DND-41 (cell line): ENCODE measurements at regions not wholly inside any gene's neighbourhood (a gene's known extent, or its start where the extent isn't known, plus 50 kb on each side); places are given as distances from the start of the nearest gene placed in this dataset.
A peak's percentile ranks its signal among the peaks of the same experiment; 100 is the strongest.

Experiments
- ATAC-seq: fragments of 200-7000 bp; cut with Tn5 transposase; 3 replicates; pipeline ENCODE4 v1.9.1; 2021; ENCODE audit warnings: low read depth; ENCODE audit not compliant: insufficient read depth
- DNase-seq: peaks from one replicate; pipeline ENCODE4 v3.0.0-alpha.2; 2020
- H2AFZ ChIP-seq: 2 replicates; pipeline ENCODE4 v1.6.0; 2012; ENCODE audit warnings: low read depth, low read length
- H3K27ac ChIP-seq: 2 replicates; pipeline ENCODE4 v1.5.1; 2012; ENCODE audit warnings: low read length, inconsistent platforms
- H3K27me3 ChIP-seq: fragments of 200-600 bp; sonication (generic); 2 replicates; pipeline ENCODE4 v1.6.0; 2012; ENCODE audit warnings: low read length, mild to moderate bottlenecking, inconsistent platforms; ENCODE audit not compliant: insufficient read depth, poor library complexity
- H3K36me3 ChIP-seq: 2 replicates; pipeline ENCODE4 v1.5.1; 2012; ENCODE audit warnings: low read length, inconsistent platforms; ENCODE audit not compliant: insufficient read depth
- H3K4me1 ChIP-seq: 2 replicates; pipeline ENCODE4 v1.5.1; 2012; ENCODE audit warnings: mild to moderate bottlenecking, low read length; ENCODE audit not compliant: insufficient read depth
- H3K4me2 ChIP-seq: 2 replicates; pipeline ENCODE4 v1.6.0; 2012; ENCODE audit warnings: mild to moderate bottlenecking, moderate library complexity, low read length, inconsistent platforms; ENCODE audit not compliant: insufficient read depth
- H3K4me3 ChIP-seq, 2 experiments: fragments of 200-600 bp in 1 of 2; shearing (Covaris generic) in 1 of 2; 2 replicates each; pipeline ENCODE4 v1.5.1; 2012 to 2016; ENCODE audit warnings: inconsistent platforms in 2 of 2, low read length in 2 of 2, mild to moderate bottlenecking in 2 of 2, low read depth in 1 of 2, moderate library complexity in 1 of 2
- H3K79me2 ChIP-seq: 2 replicates; pipeline ENCODE4 v1.6.0; 2012; ENCODE audit warnings: low read length, inconsistent platforms; ENCODE audit not compliant: insufficient read depth
- H3K9ac ChIP-seq: 2 replicates; pipeline ENCODE4 v1.6.0; 2012; ENCODE audit warnings: low read depth, mild to moderate bottlenecking, inconsistent platforms, low read length, moderate library complexity
- H3K9me3 ChIP-seq: 2 replicates; pipeline ENCODE4 v1.5.1; 2012; ENCODE audit warnings: low read length, moderate library complexity, mild to moderate bottlenecking, inconsistent platforms; ENCODE audit not compliant: insufficient read depth, severe bottlenecking
- H4K20me1 ChIP-seq: 2 replicates; pipeline ENCODE4 v1.6.0; 2012; ENCODE audit warnings: low read length; ENCODE audit not compliant: insufficient read depth
- CTCF ChIP-seq: IDR thresholded peaks from 2 replicates; pipeline ENCODE4 v1.5.1; 2012; ENCODE audit warnings: borderline replicate concordance, low read length, moderate library complexity, mild to moderate bottlenecking; ENCODE audit not compliant: poor library complexity, severe bottlenecking; ENCODE audit errors: extremely low read depth
- EZH2 ChIP-seq: IDR thresholded peaks from 3 replicates; pipeline ENCODE4 v1.6.1; 2012; ENCODE audit warnings: borderline replicate concordance, low read depth, mild to moderate bottlenecking, moderate library complexity, low read length, inconsistent platforms; ENCODE audit not compliant: severe bottlenecking

DNA sequence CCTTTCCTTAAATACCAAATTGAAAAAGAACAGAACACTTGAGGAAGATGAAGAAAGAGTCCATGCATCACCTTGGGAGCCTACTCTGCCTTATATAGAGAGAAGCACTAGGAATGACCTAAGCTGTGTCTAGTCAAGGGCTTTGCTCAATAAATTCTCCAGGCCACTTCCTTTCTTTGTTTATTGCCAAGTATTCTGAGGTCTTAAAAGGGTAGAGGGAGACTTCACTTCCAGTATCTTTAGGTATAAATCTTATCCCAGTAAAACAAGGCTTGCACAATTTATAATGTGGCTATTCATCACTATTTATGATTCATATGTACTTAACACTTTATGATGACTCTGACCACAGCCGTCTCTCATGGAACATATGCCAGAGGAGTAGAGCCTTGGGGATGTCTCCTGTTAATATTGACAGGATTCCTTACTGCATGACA is 85.1 kb upstream of the ARHGAP5 start:
- ATAC-seq (no peak), DNase-seq (no peak)
- Histone ChIP-seq H4K20me1 (no peaks in the 10 kb centered on the region), H3K4me3 (no peak overlapping the region), H3K27me3 (peaks cover 7% of the 10 kb centered on the region), H3K4me1 (no peaks in the 10 kb centered on the region), H3K4me2 (no peak overlapping the region), H3K36me3 (no peaks in the 10 kb centered on the region), H3K9me3 (no peaks in the 10 kb centered on the region), H3K27ac (no peak overlapping the region), H2AFZ (no peak overlapping the region), H3K9ac (no peak overlapping the region), H3K79me2 (no peaks in the 10 kb centered on the region)
- TF ChIP-seq CTCF, result no peak
- no peak for TF ChIP-seq EZH2

DNA sequence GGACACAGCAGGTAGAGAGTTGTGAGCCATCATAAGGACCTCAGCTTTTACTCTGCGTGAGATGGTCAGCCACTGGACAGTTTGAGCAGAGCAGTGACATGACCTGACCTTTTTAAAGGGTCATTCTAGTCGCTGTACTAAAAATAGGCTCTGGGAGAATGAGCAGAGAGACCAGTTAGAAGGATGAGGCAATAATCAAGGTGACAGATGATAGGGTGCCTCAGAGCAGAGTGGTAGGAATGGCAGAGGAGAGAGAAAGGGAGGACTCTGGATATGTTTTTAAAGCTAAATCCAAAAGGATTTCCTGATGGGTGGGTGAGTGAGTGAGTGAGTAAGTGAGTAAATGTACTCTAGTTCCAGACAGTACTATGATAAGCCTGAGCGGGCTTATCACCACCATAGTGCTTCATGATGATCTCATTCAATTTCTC is 83.6 kb upstream of the ARHGAP5 start:
- DNase-seq, result no peak
- no peak for ATAC-seq
- H3K4me2 ChIP-seq, result no peak overlapping the region

GRCh38 chr14:31994391-31995033 is 82.6 kb upstream of the ARHGAP5 start:
- Histone ChIP-seq H3K9me3 (no peaks in the 10 kb centered on the region), H3K27ac (no peak overlapping the region), H3K27me3 (peaks cover 7% of the 10 kb centered on the region), H3K4me1 (no peaks in the 10 kb centered on the region), H3K36me3 (no peaks in the 10 kb centered on the region), H2AFZ (no peak overlapping the region), H4K20me1 (no peaks in the 10 kb centered on the region), H3K4me3 (no peak overlapping the region), H3K9ac (no peak overlapping the region), H3K79me2 (no peaks in the 10 kb centered on the region), H3K4me2 (no peak overlapping the region)
- 0 out of 3 replicates have a peak, but pooled peaks have one; percentile 7 for ATAC-seq
- TF ChIP-seq EZH2 (no peak), CTCF (no peak)
- DNase-seq, result no peak

More for the DNA sequence above, 83.6 kb upstream of the ARHGAP5 start:
- Histone ChIP-seq H3K27ac (no peak overlapping the region), H3K4me1 (no peaks in the 10 kb centered on the region), H3K36me3 (no peaks in the 10 kb centered on the region), H3K27me3 (peaks cover 7% of the 10 kb centered on the region), H3K9ac (no peak overlapping the region), H4K20me1 (no peaks in the 10 kb centered on the region), H3K79me2 (no peaks in the 10 kb centered on the region), H2AFZ (no peak overlapping the region), H3K9me3 (no peaks in the 10 kb centered on the region), H3K4me3 (no peak overlapping the region)
- TF ChIP-seq CTCF (no peak), EZH2 (no peak)
